GM23338 (cell line): ENCODE measurements at regions not wholly inside any gene's neighbourhood (a gene's known extent, or its start where the extent isn't known, plus 50 kb on each side); places are given as distances from the start of the nearest gene placed in this dataset.

Experiments
- CREB1 ChIP-seq: fragments of 250-450 bp; sonication (Bioruptor Pico); IDR thresholded peaks from 2 replicates; pipeline ENCODE4 v1.5.0; 2020; ENCODE audit warnings: low read depth, mild to moderate bottlenecking, moderate library complexity
- CTCF ChIP-seq, 2 experiments: fragments of 200-600 bp in 1 of 2; sonication (generic) in 1 of 2; conservative IDR thresholded peaks; 2 replicates each; pipeline versions ENCODE4 v1.5.1 to v1.6.1; 2016 to 2017; ENCODE audit warnings: antibody characterized with exemption in 2 of 2, low read depth in 2 of 2, mild to moderate bottlenecking in 2 of 2, moderate library complexity in 1 of 2
- ETS1 ChIP-seq: IDR thresholded peaks from 2 replicates; pipeline ENCODE4 v1.6.1; 2016; ENCODE audit warnings: antibody characterized with exemption
- EZH2 ChIP-seq: fragments of 200-600 bp; sonication (generic); IDR thresholded peaks from one replicate; pipeline ENCODE4 v1.8.0; 2017; ENCODE audit warnings: antibody characterized with exemption, mild to moderate bottlenecking, low read depth; ENCODE audit not compliant: unreplicated experiment
- EZH2phosphoT487 ChIP-seq: fragments of 200-600 bp; sonication (generic); IDR thresholded peaks from one replicate; pipeline ENCODE4 v1.8.1; 2018; ENCODE audit warnings: antibody characterized with exemption; ENCODE audit not compliant: unreplicated experiment
- NANOG ChIP-seq: IDR thresholded peaks from 2 replicates; pipeline ENCODE4 v1.6.1; 2016; ENCODE audit warnings: antibody characterized with exemption, borderline replicate concordance
- POLR2AphosphoS5 ChIP-seq: IDR thresholded peaks from 2 replicates; pipeline ENCODE4 v1.6.1; 2016; ENCODE audit warnings: antibody characterized with exemption, low read depth
- REST ChIP-seq: IDR thresholded peaks from one replicate; pipeline ENCODE4 v1.6.1; 2018; ENCODE audit warnings: antibody characterized with exemption; ENCODE audit not compliant: unreplicated experiment
- STAT1 ChIP-seq: IDR thresholded peaks from one replicate; pipeline ENCODE4 v1.6.1; 2016; ENCODE audit warnings: antibody characterized with exemption; ENCODE audit not compliant: unreplicated experiment
- ZNF114 ChIP-seq: fragments of 250-450 bp; sonication (Bioruptor Pico); IDR thresholded peaks from 2 replicates; pipeline ENCODE4 v1.5.0; 2020; ENCODE audit warnings: mild to moderate bottlenecking, moderate library complexity
- ZNF331 ChIP-seq: fragments of 250-450 bp; sonication (Bioruptor Pico); IDR thresholded peaks from 2 replicates; pipeline ENCODE4 v1.5.0; 2020; ENCODE audit warnings: low read depth, mild to moderate bottlenecking, moderate library complexity
- ZNF462 ChIP-seq: fragments of 250-450 bp; sonication (Bioruptor Pico); IDR thresholded peaks from 2 replicates; pipeline ENCODE4 v1.5.0; 2020; ENCODE audit warnings: mild to moderate bottlenecking, moderate library complexity

GRCh38 chr4:123248085-123248659, 148.4 kb upstream of the SPRY1 start:
- TF ChIP-seq CTCF (conservative IDR thresholded peaks at IDR 0.05; ENCODE audit: low read depth in 2 of 2) (no peak), POLR2AphosphoS5 (no peak), EZH2phosphoT487 (no peak), EZH2 (no peak), ETS1 (no peak), STAT1 (no peak), REST (no peak), NANOG (no peak), ZNF331 (CRISPR knock-in tag) (no peak), ZNF462 (CRISPR knock-in tag) (no peak), ZNF114 (no peak), CREB1 (no peak)
